ENCODE measurements at regions not wholly inside any gene's neighbourhood (a gene's known extent, or its start where the extent isn't known, plus 50 kb on each side); places are given as distances from the start of the nearest gene placed in this dataset.
"Not testable (repeated sequence)": the region's sequence is repeated elsewhere in the genome, so short reads cannot be mapped to it uniquely, and the experiment has no call there.

DNA sequence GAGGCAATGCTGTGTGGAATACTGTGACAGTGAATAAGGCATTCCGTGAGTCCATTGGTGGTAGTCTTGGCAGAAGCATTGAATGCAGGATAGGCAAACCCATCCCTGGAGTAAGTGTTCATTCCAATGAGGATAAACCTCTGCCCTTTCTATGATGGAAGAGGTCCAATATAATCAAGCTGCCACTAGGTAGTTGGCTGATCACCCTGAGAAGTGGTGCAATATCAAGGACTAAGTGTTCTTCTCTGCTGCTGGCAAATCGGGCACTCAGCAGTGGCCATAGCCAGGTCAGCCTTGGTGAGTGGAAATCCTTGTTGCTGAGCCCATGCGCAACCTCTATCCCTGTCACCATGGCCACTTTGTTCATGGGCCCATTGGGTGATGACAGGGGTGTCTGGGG, 70.1 kb downstream of the FBXO4 start:
- DNase-seq = no peak

DNA sequence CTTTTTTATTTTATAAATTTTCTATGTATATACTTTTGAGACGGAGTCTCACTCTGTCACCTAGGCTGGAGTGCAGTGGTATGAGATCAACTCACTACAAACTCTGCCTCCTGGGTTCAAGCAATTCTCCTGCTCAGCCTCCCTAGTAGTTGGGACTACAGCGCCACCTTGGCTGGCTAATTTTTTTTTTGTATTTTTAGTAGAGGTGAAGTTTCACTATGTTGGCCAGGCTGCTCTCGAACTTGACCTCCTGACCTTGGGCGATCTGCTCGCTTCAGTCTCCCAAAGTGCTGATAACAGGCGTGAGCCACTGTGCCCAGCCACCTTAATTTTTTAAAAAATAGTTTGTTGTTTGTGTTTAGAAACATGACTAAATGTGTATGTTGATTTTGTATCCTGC, 76.6 kb downstream of the FBXO4 start:
- no peak for DNase-seq

DNA sequence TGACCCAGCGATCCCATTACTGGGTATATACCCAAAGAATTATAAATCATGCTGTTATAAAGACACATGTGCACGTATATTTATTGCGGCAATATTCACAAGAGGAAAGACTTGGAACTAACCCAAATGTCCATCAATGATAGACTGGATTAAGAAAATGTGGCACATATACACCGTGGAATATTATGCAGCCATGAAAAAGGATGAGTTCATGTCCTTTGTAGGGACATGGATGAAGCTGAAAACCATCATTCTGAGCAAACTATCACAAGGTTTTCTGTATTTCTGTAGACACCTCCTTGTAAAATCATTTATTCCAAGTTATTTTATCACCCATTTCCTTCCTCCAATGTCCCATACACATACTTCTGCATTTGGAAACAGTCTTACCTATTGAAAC, 78.8 kb downstream of the FBXO4 start:
- not testable (repeated sequence) for DNase-seq

DNA sequence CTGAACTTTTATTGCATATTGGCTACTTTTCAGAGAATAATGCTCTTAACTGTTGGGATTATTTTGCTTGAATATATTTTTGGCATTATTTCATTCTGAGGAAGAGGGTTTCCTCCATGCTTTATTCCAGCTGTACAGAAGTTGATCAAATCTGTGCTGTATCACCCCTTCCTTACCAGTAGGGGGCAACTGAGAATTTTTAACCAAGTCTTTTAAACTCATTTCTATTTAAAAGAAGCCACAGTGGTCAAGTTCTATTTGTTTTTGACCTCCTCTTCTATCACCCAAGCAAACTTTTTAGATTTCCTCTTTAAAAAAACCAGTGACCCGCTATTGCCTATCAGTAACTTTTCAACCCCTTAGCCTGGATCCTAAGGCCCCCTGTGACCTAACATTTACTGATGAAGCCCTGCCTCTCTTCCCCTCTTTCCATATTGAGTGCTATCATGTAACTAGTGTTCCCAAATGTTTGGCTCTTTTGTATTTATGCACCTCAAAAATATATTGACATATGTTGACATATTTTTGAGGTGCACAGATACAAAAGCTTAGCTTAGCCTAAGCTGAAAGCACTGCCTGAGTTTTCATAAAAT, 80.6 kb downstream of the FBXO4 start:
- peak; percentile 47 for DNase-seq

DNA sequence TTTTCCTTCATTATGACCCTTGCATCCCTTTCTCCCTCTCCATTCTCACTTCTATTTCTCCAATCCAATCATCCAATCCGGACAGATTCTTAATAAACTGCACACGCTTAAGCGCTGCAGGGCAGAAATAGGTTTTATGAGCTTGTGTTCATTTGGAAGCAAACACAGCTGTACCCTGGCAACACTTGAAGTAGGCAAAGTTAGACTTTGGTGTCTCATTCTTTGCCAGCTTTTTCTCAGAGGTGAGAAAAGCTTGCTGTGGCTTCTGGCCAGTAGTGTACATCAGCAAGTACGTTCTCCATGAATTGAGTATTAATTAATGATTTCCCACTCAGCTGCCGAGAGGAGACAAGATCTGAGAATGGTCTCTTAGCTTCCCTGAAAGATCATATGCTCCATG, 88.5 kb downstream of the FBXO4 start:
- no peak for DNase-seq

DNA sequence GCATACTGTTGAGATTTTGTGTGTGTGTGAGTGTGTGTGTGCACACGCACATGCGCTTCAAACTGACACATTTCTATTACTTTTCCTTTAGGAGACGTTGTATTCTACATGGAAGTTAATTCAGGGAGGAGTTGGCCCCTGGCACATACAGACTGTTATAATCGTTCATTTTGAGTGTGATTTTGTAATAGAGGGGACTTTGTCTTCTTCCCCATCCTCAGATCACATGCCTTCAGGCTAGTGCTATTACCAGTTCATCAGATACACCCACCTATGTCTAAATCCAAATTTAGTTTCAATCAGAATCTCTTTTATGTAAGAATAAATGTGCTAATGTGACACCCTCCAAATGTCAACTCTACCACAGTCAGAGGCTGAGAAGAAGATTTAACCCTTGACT, 90.2 kb downstream of the FBXO4 start:
- no peak for DNase-seq

DNA sequence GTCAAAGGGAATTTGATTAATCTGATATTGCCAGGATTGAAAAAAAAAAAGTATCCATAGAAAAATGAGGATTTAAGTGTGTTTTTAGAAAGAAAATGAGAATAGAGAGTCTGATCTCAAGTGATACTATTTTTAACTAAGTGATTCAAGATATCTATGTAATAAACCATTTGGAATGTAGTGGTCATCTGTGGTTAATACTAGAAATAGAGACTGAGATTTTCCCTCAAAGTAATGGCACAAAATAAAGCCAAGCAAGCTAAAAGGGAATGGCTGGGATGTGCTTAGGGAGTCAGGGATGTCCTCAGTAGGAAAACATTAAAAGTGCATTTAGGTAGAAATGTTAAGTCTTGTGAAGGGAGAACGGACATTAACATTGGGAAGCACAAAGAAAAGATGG, 90.6 kb downstream of the FBXO4 start:
- DNase-seq = no peak

DNA sequence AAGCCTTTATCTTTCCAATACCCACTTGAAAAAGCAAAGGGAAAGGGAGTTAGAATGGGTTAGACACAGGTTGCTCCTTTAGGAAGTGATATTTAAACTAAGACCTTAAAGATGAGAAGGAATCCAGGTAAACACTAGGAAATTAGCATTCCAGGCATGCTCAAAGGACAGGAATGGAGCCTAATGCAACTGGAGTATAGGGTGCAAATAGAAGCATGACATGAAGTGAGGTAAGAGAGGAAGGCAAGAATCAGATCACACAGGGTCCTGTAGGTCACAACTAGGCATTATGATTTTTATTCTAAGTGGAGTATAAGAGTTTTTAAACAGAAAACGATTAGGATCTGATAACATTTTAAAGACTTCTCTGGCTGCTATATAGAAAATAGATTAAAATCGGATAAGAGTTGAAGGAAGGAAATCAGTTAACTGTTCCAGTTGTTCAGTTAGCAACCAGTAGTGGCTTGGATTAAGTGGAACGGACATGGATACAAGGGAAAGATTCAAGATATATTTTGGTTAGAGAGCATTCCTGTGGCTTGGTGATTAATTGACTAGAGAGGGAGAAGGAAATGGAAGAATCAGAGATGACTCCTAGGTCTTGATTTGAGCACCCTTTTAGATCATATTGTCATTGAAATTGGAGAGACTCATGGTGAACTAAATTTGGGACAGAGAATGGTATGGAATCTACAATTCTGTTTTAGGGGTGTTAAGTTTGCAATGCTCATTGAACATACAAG, 95.9 kb downstream of the FBXO4 start:
- DNase-seq = no peak

DNA sequence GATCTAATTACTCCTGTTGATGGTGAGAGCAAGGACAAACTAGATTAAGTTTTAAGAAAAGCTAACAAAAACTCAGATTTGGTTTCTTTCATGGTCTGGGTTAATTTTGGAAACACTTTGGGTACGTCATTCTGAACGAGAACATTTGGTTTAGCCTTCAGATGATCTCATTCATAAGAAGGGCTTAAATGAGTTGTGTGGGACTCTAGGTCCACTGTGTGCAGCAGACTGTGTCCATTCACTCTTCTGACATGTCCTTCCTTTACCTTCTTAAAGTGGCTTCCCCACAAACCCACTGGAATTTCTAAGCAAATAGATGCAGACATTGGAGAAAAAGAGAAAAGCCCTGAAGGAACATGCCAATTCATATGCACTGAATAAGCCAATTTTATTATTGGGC, 96.8 kb downstream of the FBXO4 start:
- no peak for DNase-seq

DNA sequence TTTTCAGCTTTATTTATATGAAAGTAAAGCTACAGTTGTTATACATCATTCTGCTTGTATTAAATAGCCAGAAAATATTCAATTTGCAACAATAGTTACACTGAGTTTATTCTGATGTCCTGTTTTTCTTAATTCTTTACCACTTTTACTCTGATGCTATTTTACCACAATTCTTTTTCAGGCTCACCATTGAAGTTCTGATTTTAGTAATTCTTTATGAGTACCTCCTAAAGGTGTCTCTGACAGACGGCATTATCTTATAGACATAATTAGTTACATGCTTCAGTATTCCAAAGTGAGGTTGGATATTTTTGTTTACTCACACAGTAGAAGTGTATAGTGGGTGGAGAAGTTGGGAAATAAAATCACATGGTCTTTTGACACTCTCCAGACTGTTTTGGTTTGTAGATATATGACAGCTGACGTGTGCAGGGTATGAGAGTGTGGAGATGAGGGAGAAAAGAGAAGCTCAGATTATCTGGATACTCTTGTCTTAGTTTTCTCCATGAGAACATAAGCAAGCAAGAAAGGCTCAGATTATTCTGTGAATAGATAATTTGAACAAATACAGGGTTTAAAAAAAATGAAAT, 97.4 kb downstream of the FBXO4 start:
- DNase-seq = no peak

DNA sequence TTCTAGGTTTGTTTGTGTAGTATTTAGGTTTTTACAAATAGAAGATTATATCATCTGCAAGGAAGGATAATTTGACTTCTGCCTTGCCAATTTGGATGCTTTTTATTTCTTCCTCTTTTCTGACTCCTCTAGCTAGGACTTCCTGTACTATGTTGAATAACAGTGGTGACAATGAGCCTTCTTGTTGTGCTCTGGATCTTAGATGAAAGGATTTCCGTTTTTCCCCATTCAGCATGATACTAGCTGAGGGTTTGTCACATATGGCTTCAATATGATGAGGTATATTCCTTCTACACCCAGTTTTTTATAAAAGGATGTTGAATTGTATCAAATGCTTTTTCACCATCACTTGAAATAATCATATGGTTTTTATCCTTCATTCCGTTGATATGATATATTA, 101.4 kb downstream of the FBXO4 start:
- no peak for DNase-seq

DNA sequence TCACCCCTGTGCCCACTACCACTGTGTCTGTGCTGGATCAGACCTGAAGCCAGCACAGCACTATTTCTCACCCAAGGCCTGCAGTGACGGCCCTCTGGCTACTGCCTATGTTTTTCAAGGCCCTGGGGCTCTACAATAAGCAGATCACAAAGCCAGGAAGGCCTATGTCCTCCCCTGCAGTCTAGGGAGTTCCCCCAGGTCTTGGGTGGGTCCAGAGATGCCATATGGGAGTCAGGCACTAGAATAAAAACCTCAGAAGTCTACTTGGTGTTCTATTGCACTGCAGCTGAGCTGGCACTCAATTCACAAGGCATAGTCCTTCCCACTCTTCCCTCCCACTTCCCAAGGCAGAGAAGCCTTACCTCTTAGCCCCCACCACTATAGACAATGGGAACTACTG, 107.1 kb downstream of the FBXO4 start:
- DNase-seq = no peak

DNA sequence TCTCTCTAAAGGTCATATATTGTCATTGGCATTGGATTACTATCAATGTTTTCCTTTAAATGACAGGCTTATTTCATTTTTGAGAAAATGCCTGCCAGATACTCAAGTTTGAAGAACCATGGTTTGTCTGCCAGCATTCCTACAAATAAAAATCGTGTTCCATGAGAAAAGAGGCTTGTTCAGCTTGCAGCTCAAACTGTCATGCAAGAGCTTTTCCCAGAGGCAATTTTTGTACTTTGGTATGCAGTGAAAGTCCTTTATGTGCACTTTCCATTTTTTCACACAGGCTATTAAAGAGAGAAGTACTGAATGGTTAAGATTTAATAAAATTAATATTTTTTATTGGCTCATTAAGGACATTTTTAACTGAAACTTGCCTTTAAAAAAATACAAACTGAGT, 110.4 kb downstream of the FBXO4 start:
- no peak for DNase-seq

DNA sequence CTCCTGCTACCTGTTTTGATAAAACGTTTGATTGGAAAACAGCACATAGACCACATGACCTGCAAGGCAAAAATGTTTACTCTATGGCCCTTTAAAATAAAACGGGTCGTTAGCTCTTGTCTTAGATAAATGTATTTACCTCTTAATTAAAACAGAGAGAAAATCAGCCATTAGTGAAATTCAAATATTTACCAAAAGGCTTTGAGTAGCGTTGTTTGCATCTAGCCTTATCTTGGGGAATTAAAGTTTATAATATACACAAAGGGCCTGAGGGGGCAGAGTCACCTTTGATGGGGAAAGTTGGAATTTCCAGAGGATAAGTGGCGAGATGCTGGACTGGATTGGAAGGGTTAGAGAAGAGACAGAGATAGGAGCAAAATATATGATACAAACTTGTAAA, 111.3 kb downstream of the FBXO4 start:
- no peak for DNase-seq

DNA sequence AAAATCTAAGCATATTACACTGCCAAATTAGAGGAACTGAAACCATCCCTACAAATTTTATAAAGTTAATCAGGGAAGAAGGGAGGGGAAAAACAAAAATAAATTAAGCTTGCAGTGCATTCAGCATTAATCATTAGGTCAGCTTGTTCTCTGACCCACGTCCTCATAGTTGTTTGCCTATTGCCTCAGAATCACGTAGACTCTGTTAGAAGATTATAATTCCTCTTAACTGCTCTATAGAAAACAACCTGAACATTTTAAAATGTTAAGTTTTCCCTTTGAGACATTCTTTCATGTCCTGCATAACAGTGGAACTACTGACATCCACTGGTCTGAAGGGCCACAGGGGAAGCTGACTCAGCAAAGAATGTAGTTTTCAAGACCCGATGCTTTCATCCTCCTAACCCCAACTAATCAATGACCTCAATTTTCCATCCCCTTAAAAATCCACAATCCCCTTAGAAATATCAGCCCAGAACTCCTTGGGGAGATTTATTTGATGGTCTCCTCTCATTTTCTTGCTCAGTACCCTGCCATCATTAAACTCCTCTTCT, 112.4 kb downstream of the FBXO4 start:
- DNase-seq = no peak

DNA sequence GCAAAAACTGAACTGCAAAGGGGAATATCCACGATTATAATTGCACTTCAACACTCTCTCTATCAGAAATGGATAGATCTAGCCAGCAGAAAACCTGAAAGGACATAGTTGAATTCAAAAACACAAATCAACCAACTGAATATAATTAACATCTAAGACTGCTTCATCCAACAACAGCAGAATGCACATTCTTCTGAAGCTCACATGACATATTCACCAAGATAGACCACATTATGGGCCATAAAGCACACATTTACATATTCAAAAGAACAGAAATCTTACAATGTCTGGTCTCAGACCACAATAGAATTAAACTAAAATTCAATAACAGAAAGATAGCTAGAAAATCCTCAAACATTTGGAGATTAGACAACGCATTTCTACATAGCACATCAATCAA, 118.3 kb downstream of the FBXO4 start:
- DNase-seq = no peak

DNA sequence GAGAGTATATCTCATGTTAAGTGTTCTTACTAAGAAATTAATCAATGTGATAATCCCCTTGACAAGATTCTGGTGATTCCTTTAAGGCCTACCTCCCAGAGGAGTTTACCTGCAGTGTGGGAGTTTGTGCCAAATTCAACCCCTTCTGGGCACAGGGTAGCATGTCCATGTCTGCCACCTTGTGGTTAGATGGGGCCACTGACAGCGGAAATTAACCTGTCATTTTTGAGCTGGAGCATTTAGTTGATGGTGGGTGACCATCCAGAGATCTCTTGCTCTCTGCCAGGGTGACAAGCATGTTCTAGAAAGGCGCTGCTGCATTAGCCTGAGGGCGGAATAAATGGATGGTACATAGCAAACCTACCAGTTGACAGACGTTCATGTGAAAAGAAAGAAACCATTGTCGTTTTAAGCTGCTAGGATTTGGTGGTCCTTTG, 132.2 kb downstream of the FBXO4 start:
- DNase-seq = peak; percentile 65

DNA sequence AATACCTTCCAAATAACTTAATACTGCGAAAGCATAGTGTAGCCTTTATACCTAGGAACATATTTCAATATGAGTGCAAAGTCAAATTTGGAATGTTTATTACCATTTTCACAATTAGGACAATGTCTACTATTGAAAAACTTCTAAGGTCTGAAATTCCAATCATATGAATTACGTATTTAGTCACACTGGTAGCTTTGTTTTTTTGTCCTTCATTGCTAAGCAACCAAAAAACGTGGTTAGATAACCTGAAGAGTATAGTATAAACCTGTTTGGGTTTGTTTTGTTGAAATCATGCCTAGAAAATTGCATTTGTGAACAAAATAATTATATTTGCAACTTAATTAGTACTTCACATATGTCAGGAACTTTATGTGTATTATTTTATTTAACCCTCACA, 134.2 kb downstream of the FBXO4 start:
- DNase-seq = no peak

DNA sequence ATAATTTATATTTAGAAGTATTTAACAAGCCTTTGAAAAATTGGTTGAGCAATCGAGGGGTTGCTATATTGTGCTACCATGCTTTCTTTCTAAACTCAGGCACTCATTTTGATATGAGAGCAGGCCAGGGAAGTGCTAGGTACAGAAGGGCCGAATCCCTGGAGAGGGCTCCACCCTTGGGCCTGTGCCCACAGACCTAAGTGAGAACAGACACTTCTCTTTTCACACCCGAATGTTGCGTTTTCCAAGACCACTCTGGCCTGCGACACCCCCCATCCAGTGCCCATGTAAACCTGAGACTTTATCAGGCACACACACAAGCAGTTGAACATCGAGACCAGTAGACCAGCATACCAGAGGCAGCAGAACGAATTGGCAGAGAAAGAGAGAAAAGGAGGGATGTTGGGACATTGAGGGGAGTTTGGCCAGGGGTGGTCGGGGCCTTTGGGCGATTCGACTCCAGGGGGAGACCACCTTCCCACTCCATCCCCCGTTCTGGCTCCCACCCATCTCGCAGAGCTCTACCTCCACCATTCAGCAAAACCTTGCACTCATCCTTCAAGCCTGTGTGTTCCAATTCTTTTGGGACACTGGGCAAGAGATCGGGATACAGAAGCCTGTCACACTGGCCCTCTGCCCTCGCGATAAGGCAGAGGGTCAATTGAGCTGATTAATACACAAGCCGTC, 134.8 kb downstream of the FBXO4 start:
- no peak for DNase-seq

DNA sequence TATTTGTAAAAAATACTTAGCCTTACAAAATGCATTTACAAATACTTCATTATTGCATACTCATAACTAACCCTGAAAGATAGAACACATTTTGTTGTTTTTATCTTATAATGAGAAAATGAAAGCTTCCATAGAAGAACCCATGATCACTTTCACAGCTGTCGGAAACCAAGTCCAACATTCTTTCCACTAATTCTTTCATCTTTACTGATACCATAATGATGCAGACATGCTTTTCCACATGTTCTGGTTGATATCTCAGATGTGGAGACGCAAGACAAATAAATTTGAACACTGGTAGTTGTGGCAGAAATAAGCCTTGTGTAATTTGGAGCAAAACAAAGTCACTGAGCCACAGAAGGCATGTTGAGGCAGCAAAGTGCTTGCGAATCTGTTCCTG, 136.0 kb downstream of the FBXO4 start:
- no peak for DNase-seq

DNA sequence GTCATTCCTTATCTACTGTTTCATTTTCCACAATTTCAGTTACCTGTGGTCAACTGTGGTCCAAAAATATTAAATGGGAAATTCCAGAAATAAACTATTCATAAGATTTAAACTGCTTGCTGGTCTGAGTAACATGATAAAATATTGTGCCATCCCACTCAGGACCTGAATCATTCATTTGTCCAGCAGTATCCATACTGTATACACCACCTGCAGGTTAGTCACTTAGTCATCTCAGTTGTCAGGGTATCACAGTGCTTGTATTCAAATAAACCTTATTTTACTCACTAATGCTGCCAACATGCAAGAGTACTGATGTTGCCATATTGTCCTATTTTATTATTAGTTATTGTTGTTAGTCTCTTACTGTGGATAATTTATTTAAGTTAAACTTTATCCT, 139.7 kb downstream of the FBXO4 start:
- DNase-seq = no peak

DNA sequence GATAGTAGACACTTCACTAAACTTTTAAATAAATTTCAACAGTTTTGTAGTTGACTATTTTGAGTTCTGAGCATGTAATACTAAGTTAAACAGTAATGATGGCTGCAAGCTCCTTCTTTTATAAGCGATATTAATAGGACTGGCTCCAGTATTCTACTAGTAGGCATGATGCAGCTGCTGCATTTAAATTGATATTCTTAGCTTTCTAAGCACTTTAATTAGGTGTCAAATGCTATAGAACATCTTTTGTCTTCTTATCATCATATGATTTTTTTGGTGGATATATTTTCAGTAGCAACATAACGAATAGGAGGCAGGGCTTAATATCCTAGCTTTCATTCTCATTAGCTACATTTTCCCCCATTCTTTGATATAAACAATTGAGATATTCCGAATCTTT, 141.1 kb downstream of the FBXO4 start:
- DNase-seq = no peak

DNA sequence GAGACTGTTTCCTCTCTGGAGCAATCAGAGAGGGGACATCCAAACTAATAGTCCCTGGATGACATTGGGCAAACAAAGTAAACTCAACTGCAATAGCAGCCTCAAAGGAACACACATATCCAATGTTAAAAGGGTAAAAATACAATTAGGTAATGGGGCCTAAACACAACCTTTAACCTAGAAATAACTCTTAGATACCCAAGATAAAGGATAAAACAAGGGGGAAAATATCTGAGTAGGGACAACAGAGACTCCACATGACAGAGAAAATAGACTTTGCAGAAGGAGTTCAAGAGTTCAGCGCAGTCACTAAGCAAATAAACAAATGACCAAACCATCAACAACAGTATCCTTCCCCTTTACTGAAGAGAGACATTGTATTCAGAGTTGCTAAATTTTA, 149.3 kb downstream of the FBXO4 start:
- DNase-seq = no peak

DNA sequence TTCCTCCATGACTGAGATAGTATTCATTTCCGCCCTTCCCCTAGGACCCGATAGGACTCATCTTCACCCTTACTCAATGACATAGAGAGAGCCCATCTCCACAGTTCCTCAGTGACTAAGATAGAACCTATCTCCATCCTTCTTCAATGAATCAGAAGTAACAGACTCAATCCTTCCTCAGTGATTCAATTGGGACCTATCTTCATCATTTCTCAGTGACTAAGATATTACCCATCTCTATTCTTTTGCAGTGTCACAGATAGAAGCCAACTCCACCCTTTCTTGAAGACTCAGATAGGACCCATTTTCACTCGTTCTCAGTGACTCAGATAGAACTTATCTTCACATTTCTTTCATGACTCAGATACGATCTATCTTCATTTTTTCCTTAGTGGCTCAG, 164.6 kb downstream of the FBXO4 start:
- no peak for DNase-seq

Data from dermis blood vessel endothelial cell (primary cell).